ENCODE measurements at regions not wholly inside any gene's neighbourhood (a gene's known extent, or its start where the extent isn't known, plus 50 kb on each side); places are given as distances from the start of the nearest gene placed in this dataset.

DNA sequence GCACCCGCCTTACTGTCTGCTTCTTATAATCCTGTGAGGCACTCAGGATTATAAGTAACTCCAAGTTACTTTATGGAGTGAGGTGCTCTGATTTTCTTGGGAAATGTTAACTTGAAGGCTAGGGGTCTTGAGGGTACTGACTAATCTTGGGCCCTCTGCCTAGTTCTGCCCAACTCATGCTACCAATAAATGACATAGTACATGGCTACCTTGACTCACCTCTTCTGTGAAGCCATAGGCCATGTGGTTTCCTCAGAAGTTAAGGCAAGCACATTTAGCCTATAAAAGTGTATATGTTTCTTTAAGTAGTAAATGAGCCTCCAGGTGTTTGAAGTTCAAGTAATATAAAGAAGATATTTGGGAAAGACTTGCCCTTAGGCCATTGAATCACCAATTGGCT lies 99.8 kb upstream of the CASK start:
- TF ChIP-seq, protein P1, sequence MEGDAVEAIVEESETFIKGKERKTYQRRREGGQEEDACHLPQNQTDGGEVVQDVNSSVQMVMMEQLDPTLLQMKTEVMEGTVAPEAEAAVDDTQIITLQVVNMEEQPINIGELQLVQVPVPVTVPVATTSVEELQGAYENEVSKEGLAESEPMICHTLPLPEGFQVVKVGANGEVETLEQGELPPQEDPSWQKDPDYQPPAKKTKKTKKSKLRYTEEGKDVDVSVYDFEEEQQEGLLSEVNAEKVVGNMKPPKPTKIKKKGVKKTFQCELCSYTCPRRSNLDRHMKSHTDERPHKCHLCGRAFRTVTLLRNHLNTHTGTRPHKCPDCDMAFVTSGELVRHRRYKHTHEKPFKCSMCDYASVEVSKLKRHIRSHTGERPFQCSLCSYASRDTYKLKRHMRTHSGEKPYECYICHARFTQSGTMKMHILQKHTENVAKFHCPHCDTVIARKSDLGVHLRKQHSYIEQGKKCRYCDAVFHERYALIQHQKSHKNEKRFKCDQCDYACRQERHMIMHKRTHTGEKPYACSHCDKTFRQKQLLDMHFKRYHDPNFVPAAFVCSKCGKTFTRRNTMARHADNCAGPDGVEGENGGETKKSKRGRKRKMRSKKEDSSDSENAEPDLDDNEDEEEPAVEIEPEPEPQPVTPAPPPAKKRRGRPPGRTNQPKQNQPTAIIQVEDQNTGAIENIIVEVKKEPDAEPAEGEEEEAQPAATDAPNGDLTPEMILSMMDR (conservative IDR thresholded peaks at IDR 0.05; ENCODE audit: low read depth, low read length) = no peak
- no peak overlapping the region for H3K4me3 ChIP-seq (ENCODE audit: low read length)
- DNase-seq (ENCODE audit: low read depth) = no peak

DNA sequence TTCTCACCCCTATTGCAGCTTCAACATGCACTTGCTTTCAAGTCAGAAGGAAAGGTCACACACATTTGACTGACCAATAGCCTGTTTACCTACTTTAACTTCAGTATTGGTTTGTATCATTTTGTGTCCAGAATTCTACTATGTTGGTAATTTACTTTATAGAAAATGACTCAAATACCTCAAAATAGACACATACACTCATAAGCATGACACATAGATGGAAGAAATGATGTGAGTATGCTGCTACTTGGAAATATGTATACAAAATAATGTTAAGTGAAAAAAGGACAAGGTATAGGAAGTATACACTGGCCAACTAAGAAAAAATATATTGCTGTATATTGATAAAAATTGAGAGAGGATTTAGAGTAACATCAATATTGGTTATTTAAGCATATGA lies 98.8 kb upstream of the CASK start:
- DNase-seq (ENCODE audit: low read depth) = no peak
- H3K4me3 ChIP-seq (ENCODE audit: low read length) = no peak overlapping the region
- TF ChIP-seq, protein P1 (conservative IDR thresholded peaks at IDR 0.05; ENCODE audit: low read depth, low read length) = no peak

DNA sequence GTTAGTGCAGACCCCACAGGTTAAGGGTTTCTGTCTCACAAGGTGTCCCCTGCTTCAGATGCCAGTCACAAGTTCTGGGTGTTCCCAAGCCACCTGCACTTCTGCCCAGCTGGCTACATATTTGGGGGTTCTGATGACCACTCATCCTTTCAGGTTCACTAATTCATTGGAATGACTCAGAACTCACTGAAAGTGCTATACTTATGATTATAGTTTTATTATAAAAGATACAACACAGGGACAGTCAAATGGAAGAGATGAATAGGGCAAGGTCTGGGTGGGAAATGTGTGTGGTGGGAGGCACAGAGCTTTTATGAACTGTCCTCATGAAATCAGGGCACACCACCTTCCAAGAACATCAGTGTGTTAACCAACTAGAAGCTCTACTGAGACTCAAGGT lies 97.7 kb upstream of the CASK start:
- DNase-seq (ENCODE audit: low read depth) = no peak
- TF ChIP-seq, protein P1 (conservative IDR thresholded peaks at IDR 0.05; ENCODE audit: low read depth, low read length) = no peak
- no peak overlapping the region for H3K4me3 ChIP-seq (ENCODE audit: low read length)

DNA sequence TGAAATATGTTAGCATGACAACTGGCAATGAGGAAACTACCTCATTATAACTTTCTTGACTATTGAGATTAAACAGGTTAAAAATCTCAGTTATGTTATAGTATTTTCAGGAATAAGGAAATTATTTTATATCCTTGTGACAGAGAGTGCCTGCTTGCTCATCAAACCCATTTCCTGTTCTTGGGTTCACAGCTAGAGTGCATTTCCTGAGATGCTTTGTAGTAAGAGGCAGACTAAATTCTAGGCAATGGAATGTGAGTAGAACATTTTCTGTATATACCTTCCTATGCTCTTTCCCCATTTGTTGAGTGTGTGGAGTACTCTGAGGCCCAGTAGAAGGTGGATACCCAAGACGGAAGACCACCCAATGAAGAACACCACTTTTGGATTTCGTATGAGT lies 96.9 kb upstream of the CASK start:
- TF ChIP-seq, protein P1 (conservative IDR thresholded peaks at IDR 0.05; ENCODE audit: low read depth, low read length) = no peak

DNA sequence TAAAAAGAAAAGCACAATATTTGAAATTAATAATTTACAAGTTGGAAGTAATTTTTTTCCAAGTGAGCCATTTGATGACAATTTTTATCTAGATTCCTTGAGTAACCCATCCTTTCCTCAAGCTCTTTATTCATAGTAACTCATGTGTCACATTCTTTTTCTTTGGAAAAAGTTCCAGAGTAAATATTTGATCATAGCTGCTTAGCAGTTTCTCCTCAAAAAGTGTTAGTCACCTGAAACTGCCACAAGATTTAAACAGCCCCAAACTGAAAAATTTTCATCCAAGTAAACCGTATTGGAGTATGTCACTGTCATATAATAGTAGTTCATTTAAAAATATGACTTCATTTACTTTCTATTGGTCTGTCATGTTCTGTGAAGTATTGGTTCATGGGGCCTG lies 94.6 kb upstream of the CASK start:
- H3K4me3 ChIP-seq (ENCODE audit: low read length) = no peak overlapping the region
- TF ChIP-seq, protein P1 (conservative IDR thresholded peaks at IDR 0.05; ENCODE audit: low read depth, low read length) = no peak

More for the DNA sequence above, 96.9 kb upstream of the CASK start:
- no peak for DNase-seq (ENCODE audit: low read depth)
- no peak overlapping the region for H3K4me3 ChIP-seq (ENCODE audit: low read length)

DNA sequence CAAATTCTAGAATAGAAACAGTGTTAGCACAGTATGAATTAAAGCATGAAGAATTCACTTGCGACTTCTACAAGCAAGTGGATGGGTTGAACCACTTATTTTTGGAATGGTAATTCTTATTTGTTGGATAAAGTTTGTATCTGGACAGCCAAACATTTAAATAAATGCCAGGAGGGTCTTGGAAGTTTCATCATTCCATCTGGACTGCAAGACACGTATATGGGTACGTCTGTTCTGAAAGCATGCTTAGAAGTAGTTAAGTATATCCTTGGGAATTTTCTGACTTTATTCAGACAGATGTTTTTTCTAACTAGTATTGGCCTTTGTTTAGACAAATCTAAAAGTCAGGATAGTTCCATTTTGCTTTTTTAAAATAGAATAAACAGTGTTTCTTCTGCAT lies 77.5 kb upstream of the CASK start:
- no peak for DNase-seq (ENCODE audit: low read depth)
- TF ChIP-seq, protein P1 (conservative IDR thresholded peaks at IDR 0.05; ENCODE audit: low read depth, low read length) = no peak
- no peak overlapping the region for H3K4me3 ChIP-seq (ENCODE audit: low read length)

More for the DNA sequence above, 94.6 kb upstream of the CASK start:
- no peak for DNase-seq (ENCODE audit: low read depth)

DNA sequence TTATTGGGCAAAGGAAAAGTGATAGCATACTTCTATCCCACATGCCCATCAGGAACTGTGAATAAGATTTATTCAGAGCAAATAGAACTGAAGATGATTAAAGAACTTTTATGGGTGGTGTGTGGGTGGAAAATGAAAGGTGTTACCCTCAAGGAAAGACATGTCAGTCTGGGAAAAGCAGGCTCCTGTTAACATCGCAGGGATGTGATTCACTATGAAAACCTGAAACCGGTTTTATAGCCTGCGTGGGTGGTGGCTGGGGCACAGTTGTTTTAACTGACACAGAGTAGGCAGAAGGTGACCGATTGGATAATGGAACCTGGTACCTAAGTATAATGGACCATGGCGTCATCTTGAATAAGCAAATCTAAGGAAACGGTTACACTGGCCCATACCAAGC lies 61.3 kb upstream of the CASK start:
- TF ChIP-seq, protein P1 (conservative IDR thresholded peaks at IDR 0.05; ENCODE audit: low read depth, low read length) = no peak
- no peak for DNase-seq (ENCODE audit: low read depth)
- no peak overlapping the region for H3K4me3 ChIP-seq (ENCODE audit: low read length)
